NCI-H1694 treated with DMSO at 0.1 percent for 48 hours (cell line): ENCODE measurements at regions not wholly inside any gene's neighbourhood (a gene's known extent, or its start where the extent isn't known, plus 50 kb on each side); places are given as distances from the start of the nearest gene placed in this dataset.
"Not testable (repeated sequence)": the region's sequence is repeated elsewhere in the genome, so short reads cannot be mapped to it uniquely, and the experiment has no call there.

Experiments used
- DNase-seq: peaks from one replicate; lab custom pipeline; 2025; lab: John Stamatoyannopoulos, UW

GRCh38 chr2:39581866-39582265, 83.9 kb upstream of the TMEM178A start:
- DNase-seq: no peak

- DNase-seq: no peak
These were observed 82.5 kb upstream of the TMEM178A start for GRCh38 chr2:39583213-39583612.

GRCh38 chr2:39583781-39584180, 81.9 kb upstream of the TMEM178A start:
- no peak for DNase-seq

GRCh38 chr2:39584283-39584965, 81.3 kb upstream of the TMEM178A start:
- DNase-seq: no peak

- DNase-seq: not testable (repeated sequence)
These were observed 80.2 kb upstream of the TMEM178A start for GRCh38 chr2:39585531-39585930.

GRCh38 chr2:39587168-39587567, 78.5 kb upstream of the TMEM178A start:
- DNase-seq: no peak

GRCh38 chr2:39587641-39588040, 78.1 kb upstream of the TMEM178A start:
- no peak for DNase-seq

GRCh38 chr2:39593439-39594393, 72.0 kb upstream of the TMEM178A start:
- DNase-seq: no peak

- no peak for DNase-seq
These were observed 70.6 kb upstream of the TMEM178A start for GRCh38 chr2:39595116-39595515.

GRCh38 chr2:39597314-39597713, 68.4 kb upstream of the TMEM178A start:
- no peak for DNase-seq

- DNase-seq: no peak
These were observed 63.1 kb upstream of the TMEM178A start for GRCh38 chr2:39602616-39603015.

- DNase-seq: no peak
These were observed 62.3 kb upstream of the TMEM178A start for GRCh38 chr2:39603436-39603835.

GRCh38 chr2:39604866-39605265, 60.9 kb upstream of the TMEM178A start:
- DNase-seq: no peak

- DNase-seq: no peak
These were observed 59.1 kb upstream of the TMEM178A start for GRCh38 chr2:39606585-39606984.

GRCh38 chr2:39607538-39608262, 58.0 kb upstream of the TMEM178A start:
- DNase-seq: no peak

- DNase-seq: no peak
These were observed 57.5 kb upstream of the TMEM178A start for GRCh38 chr2:39608263-39608575.

GRCh38 chr2:39608686-39609441, 56.9 kb upstream of the TMEM178A start:
- DNase-seq: no peak

- no peak for DNase-seq
These were observed 55.8 kb upstream of the TMEM178A start for GRCh38 chr2:39609917-39610316.

GRCh38 chr2:39615675-39616074, 50.0 kb upstream of the TMEM178A start:
- DNase-seq: no peak
